ENCODE measurements at regions not wholly inside any gene's neighbourhood (a gene's known extent, or its start where the extent isn't known, plus 50 kb on each side); places are given as distances from the start of the nearest gene placed in this dataset.

- Histone ChIP-seq H3K27me3 (no peaks in the 10 kb centered on the region), H3K4me3 (no peak overlapping the region), H3K4me1 (peaks cover 5% of the 10 kb centered on the region), H3K36me3 (no peaks in the 10 kb centered on the region), H3K9me3 (no peaks in the 10 kb centered on the region), H3K9ac (ENCODE audit: low read depth in 2 of 2, low read length in 2 of 2) (no peak overlapping the region), H3K27ac (no peak overlapping the region)
- no peak for TF ChIP-seq CTCF (IDR thresholded peaks at IDR 0.05)
- no peak for DNase-seq
- intact Hi-C loops (cut with DNase I), result no loop called here
These were observed 56.3 kb upstream of the TCF20 start for GRCh38 chr22:42326801-42327200.

GRCh38 chr22:42326301-42326700 lies 55.8 kb upstream of the TCF20 start:
- H3K27me3 ChIP-seq, result no peaks in the 10 kb centered on the region
- no peak for TF ChIP-seq CTCF (IDR thresholded peaks at IDR 0.05)
- no peak overlapping the region for H3K9ac ChIP-seq (ENCODE audit: low read depth in 2 of 2, low read length in 2 of 2)
- H3K36me3 ChIP-seq, result no peaks in the 10 kb centered on the region
- H3K4me1 ChIP-seq, result peaks cover 7% of the 10 kb centered on the region
- H3K9me3 ChIP-seq, result no peaks in the 10 kb centered on the region
- H3K27ac ChIP-seq, result no peak overlapping the region
- no peak for DNase-seq
- no peak overlapping the region for H3K4me3 ChIP-seq
- intact Hi-C loops (cut with DNase I), result no loop called here

GRCh38 chr22:42324990-42325710 lies 54.7 kb upstream of the TCF20 start:
- DNase-seq, result peak; percentile 81
- intact Hi-C loops (cut with DNase I), result no loop called here
- Histone ChIP-seq H3K27ac (no peak overlapping the region), H3K36me3 (no peaks in the 10 kb centered on the region), H3K9me3 (no peaks in the 10 kb centered on the region), H3K9ac (ENCODE audit: low read depth in 2 of 2, low read length in 2 of 2) (peak overlapping the region in 1 of 2 donors; percentile 51), H3K4me1 (peaks cover 18% of the 10 kb centered on the region), H3K27me3 (no peaks in the 10 kb centered on the region), H3K4me3 (no peak overlapping the region)
- TF ChIP-seq CTCF (IDR thresholded peaks at IDR 0.05), result no peak

GRCh38 chr22:42324566-42324965 lies 54.1 kb upstream of the TCF20 start:
- no peak overlapping the region for H3K27ac ChIP-seq
- H3K27me3 ChIP-seq, result no peaks in the 10 kb centered on the region
- TF ChIP-seq CTCF (IDR thresholded peaks at IDR 0.05), result no peak
- no peak overlapping the region for H3K4me3 ChIP-seq
- H3K9ac ChIP-seq (ENCODE audit: low read depth in 2 of 2, low read length in 2 of 2), result peak overlapping the region in 1 of 2 donors; percentile 51
- H3K9me3 ChIP-seq, result no peaks in the 10 kb centered on the region
- no peak for DNase-seq
- H3K36me3 ChIP-seq, result no peaks in the 10 kb centered on the region
- peaks cover 20% of the 10 kb centered on the region for H3K4me1 ChIP-seq
- intact Hi-C loops (cut with DNase I), result no loop called here

GRCh38 chr22:42323971-42324370 lies 53.5 kb upstream of the TCF20 start:
- H3K27me3 ChIP-seq, result no peaks in the 10 kb centered on the region
- no peaks in the 10 kb centered on the region for H3K9me3 ChIP-seq
- no peak overlapping the region for H3K27ac ChIP-seq
- H3K36me3 ChIP-seq, result no peaks in the 10 kb centered on the region
- H3K4me3 ChIP-seq, result no peak overlapping the region
- H3K9ac ChIP-seq (ENCODE audit: low read depth in 2 of 2, low read length in 2 of 2), result no peak overlapping the region
- intact Hi-C loops (cut with DNase I), result no loop called here
- H3K4me1 ChIP-seq, result peaks cover 20% of the 10 kb centered on the region
- no peak for DNase-seq
- no peak for TF ChIP-seq CTCF (IDR thresholded peaks at IDR 0.05)

All from colonic mucosa (tissue), 4 donors.